HG02970 (cell line): ENCODE measurements at regions not wholly inside any gene's neighbourhood (a gene's known extent, or its start where the extent isn't known, plus 50 kb on each side); places are given as distances from the start of the nearest gene placed in this dataset.

Source experiments
- ATAC-seq: cut with Tn5 transposase; IDR thresholded peaks from one replicate; pipeline ENCODE4 v1.9.1; 2021; ENCODE audit warnings: mild to moderate bottlenecking, moderate library complexity, moderate number of reproducible peaks; ENCODE audit not compliant: unreplicated experiment, low FRiP score

DNA sequence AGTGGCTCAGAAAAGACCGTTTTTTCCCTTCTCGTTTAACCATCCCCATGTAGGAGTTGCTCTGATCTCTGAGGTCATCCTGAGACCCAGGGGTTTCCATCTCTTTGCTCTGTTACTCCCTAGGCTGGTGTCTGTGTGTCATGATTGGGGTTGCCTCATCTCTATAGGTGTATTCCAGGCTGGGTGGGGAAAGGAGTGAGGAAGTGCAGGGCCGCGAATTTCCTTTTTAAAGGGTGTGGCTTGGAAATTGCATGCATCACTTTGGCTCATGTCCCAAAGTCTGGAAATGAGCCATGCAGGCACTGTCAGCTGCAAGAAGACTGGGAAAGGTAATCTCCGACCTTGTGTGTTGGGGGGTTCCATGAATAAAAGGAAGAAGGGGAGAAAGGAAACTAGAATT, 201.9 kb downstream of the AACS start:
- no peak for ATAC-seq

GRCh38 chr12:125269276-125269675, 204.0 kb downstream of the AACS start:
- ATAC-seq = no peak

- ATAC-seq = no peak
These were observed 206.7 kb downstream of the AACS start for GRCh38 chr12:125271892-125272291.

DNA sequence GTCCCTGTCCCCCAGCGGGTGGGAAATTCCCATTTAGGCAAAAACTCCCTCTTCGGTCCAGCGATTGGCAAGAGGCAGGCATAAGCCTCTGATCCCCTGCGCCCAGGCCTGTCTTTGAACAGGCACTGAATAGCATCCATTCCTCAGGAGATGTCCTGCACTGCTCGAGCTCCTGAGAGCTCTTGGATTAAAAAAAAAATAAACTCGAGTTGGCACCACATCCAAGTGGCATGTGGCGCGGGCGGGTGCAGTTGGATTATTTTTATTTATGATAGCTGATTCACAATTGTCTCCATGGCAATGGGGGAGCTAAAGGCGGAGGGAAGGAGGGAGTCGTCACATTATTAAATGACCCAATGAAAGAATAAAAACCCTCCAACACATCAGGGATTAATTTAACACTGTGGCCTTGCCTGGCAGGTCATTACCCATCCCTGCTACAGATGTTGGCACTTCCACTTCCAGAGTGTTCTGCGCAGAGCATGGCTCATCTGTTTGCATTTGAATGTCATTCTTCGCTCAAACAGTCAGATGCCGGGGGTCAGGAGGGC, 207.2 kb downstream of the AACS start:
- ATAC-seq = no peak

DNA sequence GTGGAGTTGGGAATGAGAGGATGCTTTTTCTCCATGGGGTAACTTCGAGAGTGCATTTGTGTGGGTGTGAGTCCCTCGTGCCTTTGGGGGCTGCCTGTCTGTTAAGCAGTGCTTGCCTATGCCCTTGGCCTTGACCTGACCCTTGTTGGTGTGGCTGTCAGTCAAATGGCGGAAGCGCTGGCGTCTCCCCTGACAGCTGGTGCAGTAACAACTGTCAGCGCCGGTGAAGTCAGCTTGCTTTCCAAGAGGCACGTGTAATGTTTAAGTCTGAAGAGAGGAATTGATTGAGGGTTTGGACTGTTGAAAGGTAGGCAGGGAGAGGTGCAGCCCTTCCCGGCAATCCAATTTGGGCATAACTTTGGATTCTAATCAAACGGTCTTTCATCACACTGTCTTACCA, 211.3 kb downstream of the AACS start:
- no peak for ATAC-seq

GRCh38 chr12:125280482-125281377, 215.5 kb downstream of the AACS start:
- no peak for ATAC-seq

- ATAC-seq = no peak
These were observed 217.7 kb downstream of the AACS start for GRCh38 chr12:125282921-125283320.

GRCh38 chr12:125283521-125283920, 218.3 kb downstream of the AACS start:
- no peak for ATAC-seq

DNA sequence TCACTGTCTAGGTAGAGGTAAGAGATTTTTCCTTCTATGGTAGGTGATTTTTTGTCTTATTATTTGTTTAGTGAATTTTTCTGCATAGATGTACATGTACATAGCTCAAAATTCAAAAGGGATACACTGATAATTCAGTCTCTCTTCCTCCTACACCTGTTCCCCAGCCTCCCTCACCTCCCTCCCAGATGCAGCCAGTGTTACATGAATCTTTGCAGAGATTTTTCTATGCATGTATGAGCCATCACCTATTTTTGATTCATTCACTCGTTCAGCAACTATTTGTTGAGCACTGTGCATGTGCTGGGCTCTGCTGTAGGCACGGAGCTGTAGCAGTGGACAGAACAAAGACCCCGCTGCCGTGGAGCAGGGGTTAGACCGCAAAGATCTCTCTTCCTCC, 218.9 kb downstream of the AACS start:
- no peak for ATAC-seq

- ATAC-seq = no peak
These were observed 219.9 kb downstream of the AACS start for GRCh38 chr12:125284945-125285685.

- no peak for ATAC-seq
These were observed 220.9 kb downstream of the AACS start for GRCh38 chr12:125286005-125286727.

GRCh38 chr12:125287155-125287847, 222.1 kb downstream of the AACS start:
- ATAC-seq = no peak

DNA sequence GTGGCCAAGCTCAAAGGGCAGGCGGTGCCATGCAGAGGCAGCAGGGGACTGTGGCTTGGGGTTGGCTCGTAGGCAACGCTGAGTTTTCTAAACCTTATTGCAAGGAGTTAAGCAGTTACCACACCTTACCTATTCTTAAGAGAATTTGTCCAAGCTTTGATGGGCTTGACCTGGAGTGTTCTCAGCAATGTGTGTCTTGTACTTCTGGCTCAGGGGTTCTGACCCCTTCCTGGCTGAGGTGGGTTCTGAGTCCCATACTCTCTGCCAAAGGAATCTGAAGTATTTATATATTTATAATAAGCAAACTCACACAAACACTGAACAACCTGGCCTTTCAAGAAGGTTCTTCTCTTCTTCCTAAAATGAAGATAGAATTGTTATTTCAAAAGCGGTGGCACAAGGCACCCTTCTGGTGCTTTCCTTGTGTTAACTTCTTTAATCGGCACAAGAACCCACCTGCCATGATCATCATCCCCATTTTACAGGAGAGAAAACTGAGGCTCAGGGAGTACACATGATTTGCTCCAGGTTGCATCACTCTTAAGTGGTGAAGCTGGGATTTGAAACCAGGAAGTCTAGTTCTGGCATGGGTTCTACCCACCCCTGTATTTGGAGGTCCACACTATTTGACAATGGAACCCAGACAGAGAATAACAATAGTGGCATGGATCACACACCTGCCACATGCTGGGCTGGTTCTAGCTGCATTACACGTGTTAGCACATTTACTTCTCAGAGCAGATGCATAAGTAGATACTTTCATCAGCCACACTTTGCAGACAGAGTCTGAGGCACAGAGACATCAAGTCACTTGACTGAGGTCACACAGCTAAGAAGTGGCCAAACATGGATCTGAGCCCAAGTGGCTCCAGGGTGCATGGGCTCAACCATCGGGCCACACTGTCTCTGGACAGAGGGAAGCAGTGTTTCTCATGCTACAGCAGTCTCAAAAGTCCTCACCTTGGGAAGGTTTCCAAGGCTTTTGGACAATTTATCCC, 224.0 kb downstream of the AACS start:
- no peak for ATAC-seq

DNA sequence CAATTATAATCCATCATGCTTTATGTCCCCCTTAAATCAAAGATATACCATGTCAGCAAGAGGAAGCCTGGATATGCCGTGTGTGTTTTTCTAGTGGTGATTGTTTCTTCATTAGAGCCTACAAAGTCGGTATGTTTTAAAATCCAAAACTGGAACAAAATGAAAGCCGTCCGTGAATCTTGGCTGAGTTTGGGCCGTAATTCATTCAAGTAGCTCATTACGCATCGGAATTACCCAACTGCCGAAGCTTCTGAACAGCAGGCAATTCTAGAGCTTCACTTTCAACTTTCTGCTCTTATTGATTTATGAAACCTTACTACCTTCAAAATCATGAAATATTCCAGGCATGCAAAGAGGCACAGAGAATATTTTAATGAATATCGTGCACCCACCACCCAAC, 224.7 kb downstream of the AACS start:
- no peak for ATAC-seq

GRCh38 chr12:125292700-125293099, 227.5 kb downstream of the AACS start:
- ATAC-seq = no peak

- ATAC-seq = no peak
These were observed 230.3 kb downstream of the AACS start for GRCh38 chr12:125295550-125295949.

GRCh38 chr12:125296701-125297100, 231.5 kb downstream of the AACS start:
- no peak for ATAC-seq

GRCh38 chr12:125299840-125300239, 234.6 kb downstream of the AACS start:
- no peak for ATAC-seq

- ATAC-seq = no peak
These were observed 235.0 kb downstream of the AACS start for GRCh38 chr12:125300249-125300648.
